Endothelial cell of umbilical vein (primary cell): ENCODE measurements at regions not wholly inside any gene's neighbourhood (a gene's known extent, or its start where the extent isn't known, plus 50 kb on each side); places are given as distances from the start of the nearest gene placed in this dataset.

Experiments
- BruUV-seq: library from RNA; stranded (reverse); fragments of 400-500 nt; replicated peaks from 2 replicates; lab custom pipeline; 2021; lab: Mats Ljungman, UMichigan
- CTCF ChIA-PET: fragments of 300-600, 350-600 bp; sonication (Branson Sonifier 250); formaldehyde crosslinking; loops from one replicate; lab custom pipeline; 2021; ENCODE audit warnings: antibody characterized with exemption, inconsistent platforms; lab: Charles Lee
- POLR2A ChIA-PET: fragments of 300-600, 350-600 bp; sonication (Branson Sonifier 250); formaldehyde crosslinking; loops from one replicate; lab custom pipeline; 2021; ENCODE audit warnings: antibody characterized with exemption, inconsistent platforms; lab: Charles Lee
- DNase-seq: peaks from one replicate; pipeline ENCODE4 v3.0.0-alpha.2; 2011; ENCODE audit warnings: low read depth, low spot score
- FAIRE-seq: peaks from 2 replicates; lab custom pipeline; 2011; peaks lifted over from hg19 to GRCh38; lab: Jason Lieb, UNC
- H2AFZ ChIP-seq: 2 replicates; pipeline ENCODE4 v1.6.0; 2012; ENCODE audit warnings: low read depth, low read length, control low read depth, inconsistent platforms
- H3K27ac ChIP-seq: 2 replicates; pipeline ENCODE4 v1.5.1; 2011; ENCODE audit warnings: low read depth, mild to moderate bottlenecking, control low read depth, low read length, moderate library complexity; ENCODE audit not compliant: insufficient read depth
- H3K27me3 ChIP-seq, 2 experiments: 2 replicates each; pipeline versions ENCODE4 v1.6.0 to v1.6.1; 2011; ENCODE audit warnings: low read length in 2 of 2, mixed read lengths in 1 of 2; ENCODE audit not compliant: control insufficient read depth in 2 of 2, insufficient read depth in 2 of 2
- H3K36me3 ChIP-seq, 2 experiments: 2 replicates in 1 of 2; 3 replicates in 1 of 2; pipeline ENCODE4 v1.5.1; 2011; ENCODE audit warnings: low read length in 2 of 2, mild to moderate bottlenecking in 1 of 2, moderate library complexity in 1 of 2; ENCODE audit not compliant: control insufficient read depth in 2 of 2, insufficient read depth in 2 of 2; ENCODE audit errors: extremely low read depth in 1 of 2
- H3K4me1 ChIP-seq: 3 replicates; pipeline ENCODE4 v1.5.1; 2011; ENCODE audit warnings: mild to moderate bottlenecking, low read length; ENCODE audit not compliant: control insufficient read depth, insufficient read depth; ENCODE audit errors: extremely low read depth
- H3K4me2 ChIP-seq: 2 replicates; pipeline ENCODE4 v1.6.1; 2011; ENCODE audit warnings: low read length, control low read depth, mixed read lengths; ENCODE audit not compliant: insufficient read depth
- H3K4me3 ChIP-seq, 3 experiments: fragments of 200-600 bp in 1 of 3; sonication (generic), shearing (Covaris generic) in 1 of 3; replicated peaks in 1 of 3; 2 replicates each; pipeline ENCODE4 v1.5.1; 2011 to 2016; ENCODE audit warnings: control low read depth in 3 of 3, low read length in 3 of 3, mild to moderate bottlenecking in 2 of 3, inconsistent platforms in 1 of 3, low read depth in 1 of 3, moderate library complexity in 1 of 3; ENCODE audit not compliant: insufficient read depth in 1 of 3
- H3K79me2 ChIP-seq: 2 replicates; pipeline ENCODE4 v1.6.0; 2012; ENCODE audit warnings: low read length, inconsistent platforms; ENCODE audit not compliant: control insufficient read depth, insufficient read depth
- H3K9ac ChIP-seq: replicated peaks from 2 replicates; pipeline ENCODE3; 2011; ENCODE audit warnings: low read length, control low read depth; ENCODE audit not compliant: insufficient read depth; ENCODE audit errors: extremely low read depth
- H3K9me1 ChIP-seq: replicated peaks from 3 replicates; pipeline ENCODE4 v1.6.0; 2011; ENCODE audit warnings: mild to moderate bottlenecking, low read length; ENCODE audit not compliant: control insufficient read depth, insufficient read depth; ENCODE audit errors: extremely low read depth
- H3K9me3 ChIP-seq: replicated peaks from 2 replicates; pipeline ENCODE4 v1.5.1; 2012; ENCODE audit warnings: low read length, inconsistent platforms; ENCODE audit not compliant: control insufficient read depth, insufficient read depth
- H4K20me1 ChIP-seq: replicated peaks from 2 replicates; pipeline ENCODE3; 2011; ENCODE audit warnings: mild to moderate bottlenecking, low read length; ENCODE audit not compliant: control insufficient read depth, insufficient read depth; ENCODE audit errors: extremely low read depth
- EZH2 ChIP-seq: IDR thresholded peaks from 2 replicates; pipeline ENCODE4 v1.6.1; 2012; ENCODE audit warnings: borderline replicate concordance, low read depth, mild to moderate bottlenecking, moderate library complexity, low read length, inconsistent platforms; ENCODE audit not compliant: severe bottlenecking
- FOS ChIP-seq: IDR thresholded peaks from 2 replicates; pipeline ENCODE4 v1.6.1; 2011; ENCODE audit warnings: mild to moderate bottlenecking, low read length, moderate library complexity, borderline replicate concordance; ENCODE audit not compliant: insufficient read depth
- GATA2 ChIP-seq: IDR thresholded peaks from 2 replicates; pipeline ENCODE4 v1.7.0; 2011; ENCODE audit warnings: low read depth, mild to moderate bottlenecking, moderate library complexity, mixed read lengths, low read length; ENCODE audit not compliant: insufficient read length, insufficient read depth
- JUN ChIP-seq: IDR thresholded peaks from 2 replicates; pipeline ENCODE4 v1.6.1; 2011; ENCODE audit warnings: borderline replicate concordance, low read depth; ENCODE audit not compliant: insufficient read length, insufficient read depth
- MYC ChIP-seq: IDR thresholded peaks from one replicate; pipeline ENCODE4 v1.6.1; 2011; ENCODE audit warnings: mild to moderate bottlenecking, low read depth, low read length
- POLR2A ChIP-seq: IDR thresholded peaks from 2 replicates; pipeline ENCODE4 v1.6.1; 2012; ENCODE audit warnings: low read depth, mild to moderate bottlenecking, control low read depth, low read length
- POLR2AphosphoS5 ChIP-seq: IDR thresholded peaks from 2 replicates; pipeline ENCODE4 v1.6.1; 2012; ENCODE audit warnings: low read depth, mild to moderate bottlenecking, control low read depth, low read length, moderate library complexity; ENCODE audit not compliant: insufficient read depth
- dilution Hi-C: fragments of 300-500 bp; cut with MboI; formaldehyde crosslinking; loops from one replicate; pipeline ENCODE4 v1.15.0; 2019; ENCODE audit warnings: low sequenced_read_pairs; ENCODE audit not compliant: extremely low pct_ligation_motif_present
- intact Hi-C: fragments of 100-400 bp; cut with micrococcal nuclease; formaldehyde crosslinking; loops from one replicate; pipeline ENCODE4 v1.10.0; 2022
- TF ChIP-seq, protein P1 (sequence below), 2 donors: IDR thresholded peaks; 1 replicate in 1 of 2; 2 replicates in 1 of 2; pipeline ENCODE4 v1.5.1; 2011; ENCODE audit warnings: low read length in 2 of 2, mild to moderate bottlenecking in 2 of 2, moderate library complexity in 2 of 2, control low read depth in 1 of 2, inconsistent platforms in 1 of 2, low read depth in 1 of 2; ENCODE audit not compliant: insufficient read depth in 1 of 2; ENCODE audit errors: extremely low read depth in 1 of 2
- TF ChIP-seq, protein P2 (sequence below): IDR thresholded peaks from 2 replicates; pipeline ENCODE4 v1.6.1; 2011; ENCODE audit not compliant: insufficient read depth, insufficient read length

DNA sequence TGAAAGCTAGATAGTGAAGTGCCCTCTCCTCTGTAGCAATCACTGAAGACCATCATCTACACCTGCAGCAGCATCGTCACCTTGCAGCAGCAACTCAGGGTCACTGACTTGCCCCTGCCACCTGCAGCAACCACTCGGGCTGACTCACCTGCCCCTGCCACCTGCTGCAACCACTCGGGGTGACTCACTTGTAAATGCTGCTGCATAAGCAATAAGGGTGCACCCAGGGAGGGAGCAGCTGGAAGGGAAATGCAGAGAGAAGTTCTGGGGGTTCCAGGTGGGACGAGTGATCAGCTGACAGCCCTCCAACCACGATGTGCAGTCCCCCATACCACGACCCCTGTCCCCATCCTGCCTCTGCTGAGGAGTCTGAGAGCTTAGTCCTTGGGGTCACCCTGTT lies 357.1 kb upstream of the SFSWAP start:
- H4K20me1 ChIP-seq: no peaks in the 10 kb centered on the region
- ChIA-PET CTCF (no interaction called here), POLR2A (no interaction called here)
- DNase-seq (no peak), FAIRE-seq (no peak)
- H2AFZ ChIP-seq: no peak overlapping the region
- H3K79me2 ChIP-seq: no peaks in the 10 kb centered on the region
- no peaks in the 10 kb centered on the region for H3K4me1 ChIP-seq
- no peaks in the 10 kb centered on the region for H3K9me1 ChIP-seq
- H3K9me3 ChIP-seq: peaks cover 3% of the 10 kb centered on the region
- TF ChIP-seq GATA2: no peak
- TF ChIP-seq JUN: no peak
- TF ChIP-seq, protein P1, sequence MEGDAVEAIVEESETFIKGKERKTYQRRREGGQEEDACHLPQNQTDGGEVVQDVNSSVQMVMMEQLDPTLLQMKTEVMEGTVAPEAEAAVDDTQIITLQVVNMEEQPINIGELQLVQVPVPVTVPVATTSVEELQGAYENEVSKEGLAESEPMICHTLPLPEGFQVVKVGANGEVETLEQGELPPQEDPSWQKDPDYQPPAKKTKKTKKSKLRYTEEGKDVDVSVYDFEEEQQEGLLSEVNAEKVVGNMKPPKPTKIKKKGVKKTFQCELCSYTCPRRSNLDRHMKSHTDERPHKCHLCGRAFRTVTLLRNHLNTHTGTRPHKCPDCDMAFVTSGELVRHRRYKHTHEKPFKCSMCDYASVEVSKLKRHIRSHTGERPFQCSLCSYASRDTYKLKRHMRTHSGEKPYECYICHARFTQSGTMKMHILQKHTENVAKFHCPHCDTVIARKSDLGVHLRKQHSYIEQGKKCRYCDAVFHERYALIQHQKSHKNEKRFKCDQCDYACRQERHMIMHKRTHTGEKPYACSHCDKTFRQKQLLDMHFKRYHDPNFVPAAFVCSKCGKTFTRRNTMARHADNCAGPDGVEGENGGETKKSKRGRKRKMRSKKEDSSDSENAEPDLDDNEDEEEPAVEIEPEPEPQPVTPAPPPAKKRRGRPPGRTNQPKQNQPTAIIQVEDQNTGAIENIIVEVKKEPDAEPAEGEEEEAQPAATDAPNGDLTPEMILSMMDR (IDR thresholded peaks at IDR 0.05; ENCODE audit: extremely low read depth in 1 of 2, insufficient read depth in 1 of 2, low read depth in 1 of 2, low read length in 2 of 2): no peak
- no peak for TF ChIP-seq FOS
- no peak for TF ChIP-seq MYC
- no peak for TF ChIP-seq EZH2
- TF ChIP-seq POLR2A: no peak
- TF ChIP-seq POLR2AphosphoS5: no peak
- TF ChIP-seq, protein P2, sequence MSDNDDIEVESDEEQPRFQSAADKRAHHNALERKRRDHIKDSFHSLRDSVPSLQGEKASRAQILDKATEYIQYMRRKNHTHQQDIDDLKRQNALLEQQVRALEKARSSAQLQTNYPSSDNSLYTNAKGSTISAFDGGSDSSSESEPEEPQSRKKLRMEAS: no peak
- no TSS peak for BruUV-seq
- H3K4me2 ChIP-seq: no peak overlapping the region
- intact Hi-C loops: no loop called here
- H3K36me3 ChIP-seq: no peaks in the 10 kb centered on the region
- no peak overlapping the region for H3K4me3 ChIP-seq
- H3K27ac ChIP-seq: no peak overlapping the region
- dilution Hi-C loops: no loop called here
- no peak overlapping the region for H3K9ac ChIP-seq
- H3K27me3 ChIP-seq: no peaks in the 10 kb centered on the region
